Calu3 (cell line): ENCODE measurements at regions not wholly inside any gene's neighbourhood (a gene's known extent, or its start where the extent isn't known, plus 50 kb on each side); places are given as distances from the start of the nearest gene placed in this dataset.
A peak's percentile ranks its signal among the peaks of the same experiment; 100 is the strongest.

Source experiments
- BruUV-seq: library from RNA; stranded (reverse); fragments of 400-500 nt; replicated peaks from 2 replicates; lab custom pipeline; 2021; lab: Mats Ljungman, UMichigan
- CTCF ChIA-PET: fragments of 300-600 bp; sonication (Branson Sonifier 250); formaldehyde crosslinking; loops from one replicate; lab custom pipeline; 2022; ENCODE audit warnings: antibody characterized with exemption; lab: Charles Lee
- DNase-seq: peaks from one replicate; pipeline ENCODE4 v3.0.0; 2022
- H3K27ac Mint-ChIP-seq: one replicate; pipeline ENCODE4 v1.8.0; 2022; ENCODE audit warnings: mixed read lengths; ENCODE audit not compliant: unreplicated experiment
- H3K27me3 Mint-ChIP-seq: one replicate; pipeline ENCODE4 v1.8.0; 2022; ENCODE audit warnings: mixed read lengths; ENCODE audit not compliant: unreplicated experiment
- H3K36me3 Mint-ChIP-seq: one replicate; pipeline ENCODE4 v1.8.0; 2022; ENCODE audit warnings: mild to moderate bottlenecking, moderate library complexity, mixed read lengths; ENCODE audit not compliant: insufficient read depth, unreplicated experiment
- H3K4me1 Mint-ChIP-seq: one replicate; pipeline ENCODE4 v1.8.0; 2022; ENCODE audit warnings: mild to moderate bottlenecking, low read depth, mixed read lengths; ENCODE audit not compliant: unreplicated experiment
- H3K4me3 Mint-ChIP-seq: one replicate; pipeline ENCODE4 v1.8.0; 2022; ENCODE audit warnings: mild to moderate bottlenecking, low read depth, moderate library complexity, mixed read lengths; ENCODE audit not compliant: unreplicated experiment
- H3K9me3 Mint-ChIP-seq: one replicate; pipeline ENCODE4 v1.8.0; 2022; ENCODE audit warnings: low read depth, mixed read lengths; ENCODE audit not compliant: unreplicated experiment
- CTCF ChIP-seq: fragments of 200-600 bp; IDR thresholded peaks from one replicate; pipeline ENCODE4 v1.8.0; 2022; ENCODE audit warnings: antibody characterized with exemption; ENCODE audit not compliant: unreplicated experiment
- intact Hi-C: fragments of 100-400 bp; cut with micrococcal nuclease; formaldehyde crosslinking; loops from one replicate; pipeline ENCODE4 v1.10.0; 2022; ENCODE audit not compliant: unreplicated experiment

- no peaks in the 10 kb centered on the region for H3K4me1 Mint-ChIP-seq
- H3K9me3 Mint-ChIP-seq = no peaks in the 10 kb centered on the region
- H3K36me3 Mint-ChIP-seq = no peaks in the 10 kb centered on the region
- H3K4me3 Mint-ChIP-seq = no peak overlapping the region
- H3K27me3 Mint-ChIP-seq = peaks cover 20% of the 10 kb centered on the region
- no peak for DNase-seq
- CTCF ChIA-PET = interaction anchor here (1.2 kb wide), 1 partner anchor 220 kb away, joined by 3 read pairs; no protein-coding TSS in a partner anchor
- BruUV-seq = no TSS peak
- H3K27ac Mint-ChIP-seq = no peak overlapping the region
- intact Hi-C loops = loop anchor here (10.0 kb wide), 1 partner anchor 447 kb away; no protein-coding TSS in a partner anchor
- no peak for TF ChIP-seq CTCF
Observed at GRCh38 chr1:165147799-165148198, 208.7 kb downstream of the LMX1A start.

GRCh38 chr1:165144757-165145397 is 211.6 kb downstream of the LMX1A start:
- H3K4me3 Mint-ChIP-seq = no peak overlapping the region
- no peaks in the 10 kb centered on the region for H3K4me1 Mint-ChIP-seq
- DNase-seq = peak; percentile 73
- CTCF ChIA-PET = interaction anchor here (1.2 to 2.1 kb wide), 3 partner anchors 15 to 223 kb away, joined by 3 to 9 read pairs (median 5); no protein-coding TSS in a partner anchor
- BruUV-seq = no TSS peak
- H3K27me3 Mint-ChIP-seq = peaks cover 37% of the 10 kb centered on the region
- intact Hi-C loops = loop anchor here (1.0 to 10.0 kb wide), 2 partner anchors 222 to 450 kb away; no protein-coding TSS in a partner anchor
- H3K9me3 Mint-ChIP-seq = no peaks in the 10 kb centered on the region
- TF ChIP-seq CTCF = peak; percentile 75
- H3K36me3 Mint-ChIP-seq = no peaks in the 10 kb centered on the region
- no peak overlapping the region for H3K27ac Mint-ChIP-seq

- DNase-seq = peak; percentile 76
- CTCF ChIA-PET = interaction anchor here (1.6 to 1.8 kb wide), 2 partner anchors 14 to 224 kb away, joined by 5 read pairs; no protein-coding TSS in a partner anchor
- TF ChIP-seq CTCF = peak; percentile 89
- H3K27me3 Mint-ChIP-seq = peaks cover 50% of the 10 kb centered on the region
- H3K36me3 Mint-ChIP-seq = no peaks in the 10 kb centered on the region
- no peak overlapping the region for H3K27ac Mint-ChIP-seq
- H3K9me3 Mint-ChIP-seq = no peaks in the 10 kb centered on the region
- H3K4me1 Mint-ChIP-seq = no peaks in the 10 kb centered on the region
- intact Hi-C loops = loop anchor here (1.0 to 10.0 kb wide), 4 partner anchors 14 to 451 kb away; no protein-coding TSS in a partner anchor
- no peak overlapping the region for H3K4me3 Mint-ChIP-seq
- BruUV-seq = no TSS peak
Observed at GRCh38 chr1:165143437-165144065, 213.0 kb downstream of the LMX1A start.

- intact Hi-C loops = no loop called here
- no peaks in the 10 kb centered on the region for H3K4me1 Mint-ChIP-seq
- H3K27ac Mint-ChIP-seq = no peak overlapping the region
- H3K36me3 Mint-ChIP-seq = no peaks in the 10 kb centered on the region
- no peak for TF ChIP-seq CTCF
- no peak for DNase-seq
- peaks cover 83% of the 10 kb centered on the region for H3K27me3 Mint-ChIP-seq
- no peaks in the 10 kb centered on the region for H3K9me3 Mint-ChIP-seq
- no TSS peak for BruUV-seq
- CTCF ChIA-PET = interaction anchor here (0.6 kb wide), 1 partner anchor 9 kb away, joined by 3 read pairs; no protein-coding TSS in a partner anchor
- H3K4me3 Mint-ChIP-seq = no peak overlapping the region
Observed at GRCh38 chr1:165138960-165139359, 217.6 kb downstream of the LMX1A start.
